Panc1 (cell line): ENCODE measurements at regions not wholly inside any gene's neighbourhood (a gene's known extent, or its start where the extent isn't known, plus 50 kb on each side); places are given as distances from the start of the nearest gene placed in this dataset.

Source experiments
- ATAC-seq: fragments of 200-7000 bp; cut with Tn5 transposase; 2 replicates; pipeline ENCODE4 v1.9.1; 2020; ENCODE audit warnings: mild to moderate bottlenecking, moderate library complexity
- BruUV-seq: library from RNA; stranded (reverse); fragments of 400-500 nt; replicated peaks from 2 replicates; lab custom pipeline; 2021; lab: Mats Ljungman, UMichigan
- CTCF ChIA-PET: fragments of 300-600 bp; sonication (Branson Sonifier 250); formaldehyde crosslinking; loops from one replicate; lab custom pipeline; 2022; ENCODE audit warnings: antibody characterized with exemption; lab: Charles Lee
- POLR2A ChIA-PET: fragments of 300-600 bp; sonication (Branson Sonifier 250); formaldehyde crosslinking; loops from one replicate; lab custom pipeline; 2022; ENCODE audit warnings: antibody characterized with exemption; lab: Charles Lee
- DNase-seq: peaks from one replicate; pipeline ENCODE4 v3.0.0-alpha.2; 2010; ENCODE audit warnings: low read depth, low spot score
- H3K27ac ChIP-seq: 2 replicates; pipeline ENCODE4 v1.5.1; 2011; ENCODE audit warnings: mild to moderate bottlenecking, low read length, inconsistent platforms
- H3K27me3 ChIP-seq: fragments of 200-500 bp; sonication (Bioruptor generic); 2 replicates; pipeline ENCODE4 v1.6.0; 2014; ENCODE audit warnings: low read length, inconsistent platforms; ENCODE audit not compliant: control insufficient read depth, insufficient read depth
- H3K36me3 ChIP-seq: fragments of 200-500 bp; sonication (Bioruptor generic); 2 replicates; pipeline ENCODE4 v1.5.1; 2014; ENCODE audit warnings: inconsistent platforms, mild to moderate bottlenecking, low read length, moderate library complexity; ENCODE audit not compliant: control insufficient read depth, insufficient read depth
- H3K4me1 ChIP-seq: 2 replicates; pipeline ENCODE4 v1.5.1; 2011; ENCODE audit warnings: inconsistent platforms, mild to moderate bottlenecking, low read length, moderate library complexity; ENCODE audit not compliant: control insufficient read depth, insufficient read depth
- H3K4me3 ChIP-seq, 2 experiments: 2 replicates each; pipeline ENCODE4 v1.5.1; 2011 to 2012; ENCODE audit warnings: low read depth in 2 of 2, low read length in 2 of 2, mild to moderate bottlenecking in 2 of 2, inconsistent platforms in 1 of 2, moderate library complexity in 1 of 2
- H3K9me3 ChIP-seq: fragments of 200-500 bp; sonication (Bioruptor generic); 2 replicates; pipeline ENCODE4 v1.5.1; 2014; ENCODE audit warnings: low read depth, mild to moderate bottlenecking, inconsistent platforms, low read length, moderate library complexity; ENCODE audit not compliant: control insufficient read depth, insufficient read depth
- CTCF ChIP-seq: fragments of 450-650 bp; IDR thresholded peaks from 2 replicates; pipeline ENCODE4 v1.5.1; 2017; ENCODE audit warnings: mild to moderate bottlenecking
- POLR2AphosphoS5 ChIP-seq: IDR thresholded peaks from 2 replicates; pipeline ENCODE4 v1.6.1; 2012; ENCODE audit warnings: mild to moderate bottlenecking, low read depth, low read length, moderate library complexity
- SIN3A ChIP-seq: IDR thresholded peaks from 2 replicates; pipeline ENCODE4 v1.6.1; 2012; ENCODE audit warnings: low read depth, mild to moderate bottlenecking, low read length, moderate library complexity, borderline replicate concordance; ENCODE audit not compliant: insufficient read depth
- TCF7L2 ChIP-seq: IDR thresholded peaks from 2 replicates; pipeline ENCODE4 v1.6.1; 2011; ENCODE audit warnings: mild to moderate bottlenecking, low read depth, low read length, inconsistent platforms
- in situ Hi-C: cut with HindIII; loops from 2 replicates; pipeline ENCODE4 v1.10.0; 2016; ENCODE audit warnings: low sequenced_read_pairs, low pct_unique_long_range_greater_than_20kb
- intact Hi-C: fragments of 100-400 bp; cut with micrococcal nuclease; formaldehyde crosslinking; loops from one replicate; pipeline ENCODE4 v1.10.0; 2022; ENCODE audit not compliant: unreplicated experiment
- TF ChIP-seq, protein P1 (sequence below), 2 experiments: IDR thresholded peaks; 2 replicates each; pipeline ENCODE4 v1.6.1; 2011 to 2012; ENCODE audit warnings: low read depth in 2 of 2, control low read depth in 1 of 2, low read length in 1 of 2, mild to moderate bottlenecking in 1 of 2, moderate library complexity in 1 of 2; ENCODE audit not compliant: insufficient read depth in 1 of 2

DNA sequence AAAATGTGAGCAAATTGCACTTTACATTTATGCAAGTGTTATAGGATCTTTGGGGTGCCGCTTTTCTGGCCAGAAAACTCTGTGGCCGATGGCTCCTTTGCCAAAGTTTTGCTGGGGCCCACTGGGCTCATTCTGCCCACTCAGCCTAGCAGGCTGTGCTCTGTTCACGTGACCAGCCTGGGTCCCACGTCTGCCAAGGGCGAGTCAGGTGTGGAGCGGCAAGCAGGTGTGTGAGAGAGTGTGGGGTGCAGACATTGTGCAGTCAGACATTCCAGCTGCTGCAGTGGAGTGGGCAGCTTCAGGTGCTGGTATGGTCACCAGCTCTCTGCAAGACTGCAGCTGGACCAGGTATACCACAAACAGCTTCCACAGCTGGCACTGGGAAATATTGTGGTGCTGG, 2305.7 kb downstream of the PCDH9 start:
- H3K27me3 ChIP-seq: no peaks in the 10 kb centered on the region
- ChIA-PET POLR2A (no interaction called here), CTCF (no interaction called here)
- BruUV-seq: no TSS peak
- H3K27ac ChIP-seq: no peak overlapping the region
- no peak for ATAC-seq
- H3K4me1 ChIP-seq: no peaks in the 10 kb centered on the region; the same call in 1 of the 2 replicates
- H3K36me3 ChIP-seq: no peaks in the 10 kb centered on the region
- TF ChIP-seq, protein P1, sequence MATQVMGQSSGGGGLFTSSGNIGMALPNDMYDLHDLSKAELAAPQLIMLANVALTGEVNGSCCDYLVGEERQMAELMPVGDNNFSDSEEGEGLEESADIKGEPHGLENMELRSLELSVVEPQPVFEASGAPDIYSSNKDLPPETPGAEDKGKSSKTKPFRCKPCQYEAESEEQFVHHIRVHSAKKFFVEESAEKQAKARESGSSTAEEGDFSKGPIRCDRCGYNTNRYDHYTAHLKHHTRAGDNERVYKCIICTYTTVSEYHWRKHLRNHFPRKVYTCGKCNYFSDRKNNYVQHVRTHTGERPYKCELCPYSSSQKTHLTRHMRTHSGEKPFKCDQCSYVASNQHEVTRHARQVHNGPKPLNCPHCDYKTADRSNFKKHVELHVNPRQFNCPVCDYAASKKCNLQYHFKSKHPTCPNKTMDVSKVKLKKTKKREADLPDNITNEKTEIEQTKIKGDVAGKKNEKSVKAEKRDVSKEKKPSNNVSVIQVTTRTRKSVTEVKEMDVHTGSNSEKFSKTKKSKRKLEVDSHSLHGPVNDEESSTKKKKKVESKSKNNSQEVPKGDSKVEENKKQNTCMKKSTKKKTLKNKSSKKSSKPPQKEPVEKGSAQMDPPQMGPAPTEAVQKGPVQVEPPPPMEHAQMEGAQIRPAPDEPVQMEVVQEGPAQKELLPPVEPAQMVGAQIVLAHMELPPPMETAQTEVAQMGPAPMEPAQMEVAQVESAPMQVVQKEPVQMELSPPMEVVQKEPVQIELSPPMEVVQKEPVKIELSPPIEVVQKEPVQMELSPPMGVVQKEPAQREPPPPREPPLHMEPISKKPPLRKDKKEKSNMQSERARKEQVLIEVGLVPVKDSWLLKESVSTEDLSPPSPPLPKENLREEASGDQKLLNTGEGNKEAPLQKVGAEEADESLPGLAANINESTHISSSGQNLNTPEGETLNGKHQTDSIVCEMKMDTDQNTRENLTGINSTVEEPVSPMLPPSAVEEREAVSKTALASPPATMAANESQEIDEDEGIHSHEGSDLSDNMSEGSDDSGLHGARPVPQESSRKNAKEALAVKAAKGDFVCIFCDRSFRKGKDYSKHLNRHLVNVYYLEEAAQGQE (IDR thresholded peaks at IDR 0.05; ENCODE audit: insufficient read depth in 1 of 2, low read depth in 2 of 2, low read length in 1 of 2): no peak
- TF ChIP-seq SIN3A (no peak), TCF7L2 (no peak), CTCF (no peak), POLR2AphosphoS5 (no peak)
- no peaks in the 10 kb centered on the region for H3K9me3 ChIP-seq
- no peak overlapping the region for H3K4me3 ChIP-seq
- in situ Hi-C loops: no loop called here
- intact Hi-C loops: no loop called here
- no peak for DNase-seq

DNA sequence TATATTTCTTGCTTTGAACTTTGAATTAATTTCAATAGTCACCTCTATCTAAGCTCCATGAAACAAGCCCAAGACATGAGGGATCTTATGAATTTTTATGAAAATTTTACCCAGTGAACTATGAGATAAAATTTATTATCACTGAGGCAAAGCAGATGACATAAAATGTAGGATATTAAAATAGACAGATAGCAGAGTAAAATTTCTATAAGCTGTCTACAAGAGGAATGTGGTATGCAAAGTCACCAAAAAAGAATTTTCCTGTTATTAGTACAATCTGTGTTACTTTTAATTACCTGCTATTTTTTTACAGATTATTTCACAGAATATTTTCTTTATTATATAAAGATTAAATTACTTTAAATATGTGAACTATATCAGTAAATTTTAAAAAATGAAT, 2312.6 kb downstream of the PCDH9 start:
- POLR2A ChIA-PET: no interaction called here
- DNase-seq (no peak), ATAC-seq (no peak)
- Histone ChIP-seq H3K27ac (no peak overlapping the region), H3K4me1 (no peaks in the 10 kb centered on the region), H3K36me3 (no peaks in the 10 kb centered on the region), H3K27me3 (no peaks in the 10 kb centered on the region), H3K4me3 (no peak overlapping the region), H3K9me3 (no peaks in the 10 kb centered on the region)
- CTCF ChIA-PET: no interaction called here
- TF ChIP-seq POLR2AphosphoS5: no peak
- TF ChIP-seq CTCF: no peak
- TF ChIP-seq, protein P1 (IDR thresholded peaks at IDR 0.05; ENCODE audit: insufficient read depth in 1 of 2, low read depth in 2 of 2, low read length in 1 of 2): no peak
- no peak for TF ChIP-seq TCF7L2
- no peak for TF ChIP-seq SIN3A
- intact Hi-C loops (no loop called here), in situ Hi-C loops (no loop called here)
- BruUV-seq: no TSS peak
